ENCODE measurements at regions not wholly inside any gene's neighbourhood (a gene's known extent, or its start where the extent isn't known, plus 50 kb on each side); places are given as distances from the start of the nearest gene placed in this dataset.

DNA sequence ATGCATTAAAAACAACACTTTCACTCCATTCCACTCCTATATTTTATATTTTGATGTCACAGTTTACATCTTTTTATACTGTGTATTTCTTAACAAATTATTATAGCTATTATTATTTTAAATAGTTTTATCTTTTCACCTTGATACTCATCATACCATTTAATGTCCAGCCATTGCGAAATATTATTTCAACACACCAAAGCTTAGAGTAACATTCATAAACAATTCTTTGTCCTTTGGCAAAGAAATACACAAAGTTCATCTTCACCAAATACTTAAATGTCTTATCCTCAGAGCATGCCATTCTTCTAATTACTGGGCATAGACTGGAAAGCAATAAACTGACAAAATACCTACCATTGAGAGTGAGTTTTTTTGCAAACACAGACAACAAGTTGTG, 1963.4 kb upstream of the FLRT2 start:
- 100% methylated on average over 1 of the region's 1 CpG for WGBS (ENCODE audit: insufficient coverage, low lambda C conversion rate)
- Histone ChIP-seq H3K4me3 (ENCODE audit: low read length) (no peak overlapping the region), H3K4me1 (ENCODE audit: control insufficient read depth, insufficient read depth, low read length) (no peaks in the 10 kb centered on the region), H3K9me3 (ENCODE audit: control insufficient read depth, low read depth, low read length) (no peaks in the 10 kb centered on the region), H3K27ac (ENCODE audit: low read length) (no peak overlapping the region), H3K36me3 (ENCODE audit: control insufficient read depth, insufficient read depth, low read length) (no peaks in the 10 kb centered on the region), H3K27me3 (ENCODE audit: control insufficient read depth, insufficient read depth, low read length) (no peaks in the 10 kb centered on the region)
- no peak for DNase-seq

GRCh38 chr14:83568141-83568540, 1961.8 kb upstream of the FLRT2 start:
- Histone ChIP-seq H3K36me3 (ENCODE audit: control insufficient read depth, insufficient read depth, low read length) (no peaks in the 10 kb centered on the region), H3K9me3 (ENCODE audit: control insufficient read depth, low read depth, low read length) (no peaks in the 10 kb centered on the region), H3K27me3 (ENCODE audit: control insufficient read depth, insufficient read depth, low read length) (no peaks in the 10 kb centered on the region), H3K27ac (ENCODE audit: low read length) (no peak overlapping the region), H3K4me1 (ENCODE audit: control insufficient read depth, insufficient read depth, low read length) (no peaks in the 10 kb centered on the region), H3K4me3 (ENCODE audit: low read length) (no peak overlapping the region)
- no CpG with 5 or more reads among the region's 1 CpG for WGBS (ENCODE audit: insufficient coverage, low lambda C conversion rate)
- DNase-seq = no peak

- Histone ChIP-seq H3K9me3 (ENCODE audit: control insufficient read depth, low read depth, low read length) (no peaks in the 10 kb centered on the region), H3K27ac (ENCODE audit: low read length) (no peak overlapping the region), H3K27me3 (ENCODE audit: control insufficient read depth, insufficient read depth, low read length) (no peaks in the 10 kb centered on the region), H3K4me1 (ENCODE audit: control insufficient read depth, insufficient read depth, low read length) (no peaks in the 10 kb centered on the region), H3K36me3 (ENCODE audit: control insufficient read depth, insufficient read depth, low read length) (no peaks in the 10 kb centered on the region), H3K4me3 (ENCODE audit: low read length) (no peak overlapping the region)
- no peak for DNase-seq
- WGBS (ENCODE audit: insufficient coverage, low lambda C conversion rate) = 100% methylated on average over 1 of the region's 1 CpG
Observed at GRCh38 chr14:83575301-83575700, 1954.6 kb upstream of the FLRT2 start.

DNA sequence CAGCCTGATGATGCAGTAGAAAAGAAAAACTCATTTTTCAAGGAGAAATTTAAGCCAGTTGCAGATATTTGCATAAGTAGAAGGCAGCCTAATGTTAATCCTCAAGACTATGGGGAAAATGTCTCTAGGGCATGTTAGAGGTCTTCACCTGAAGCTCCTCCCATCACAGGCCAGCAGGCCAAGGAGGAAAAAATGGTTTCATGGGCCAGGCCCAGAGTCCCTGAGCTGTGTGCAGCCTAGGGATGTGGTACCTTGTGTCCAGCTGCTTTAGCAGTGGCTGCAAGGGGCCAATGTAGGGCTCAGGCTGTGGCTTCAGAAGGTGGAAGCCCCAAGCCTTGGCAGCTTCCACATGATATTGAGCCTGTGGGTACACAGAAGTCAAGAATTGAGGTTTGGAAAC, 1946.7 kb upstream of the FLRT2 start:
- H3K27me3 ChIP-seq (ENCODE audit: control insufficient read depth, insufficient read depth, low read length) = no peaks in the 10 kb centered on the region

GRCh38 chr14:83594874-83595273, 1935.1 kb upstream of the FLRT2 start:
- Histone ChIP-seq H3K36me3 (ENCODE audit: control insufficient read depth, insufficient read depth, low read length) (no peaks in the 10 kb centered on the region), H3K4me1 (ENCODE audit: control insufficient read depth, insufficient read depth, low read length) (no peaks in the 10 kb centered on the region), H3K9me3 (ENCODE audit: control insufficient read depth, low read depth, low read length) (no peaks in the 10 kb centered on the region), H3K27me3 (ENCODE audit: control insufficient read depth, insufficient read depth, low read length) (no peaks in the 10 kb centered on the region), H3K4me3 (ENCODE audit: low read length) (no peak overlapping the region), H3K27ac (ENCODE audit: low read length) (no peak overlapping the region)
- DNase-seq = no peak
- WGBS (ENCODE audit: insufficient coverage, low lambda C conversion rate) = 92% methylated on average over 2 of the region's 13 CpGs

More for the DNA sequence above, 1946.7 kb upstream of the FLRT2 start:
- Histone ChIP-seq H3K4me3 (ENCODE audit: low read length) (no peak overlapping the region), H3K4me1 (ENCODE audit: control insufficient read depth, insufficient read depth, low read length) (no peaks in the 10 kb centered on the region), H3K27ac (ENCODE audit: low read length) (no peak overlapping the region), H3K9me3 (ENCODE audit: control insufficient read depth, low read depth, low read length) (no peaks in the 10 kb centered on the region), H3K36me3 (ENCODE audit: control insufficient read depth, insufficient read depth, low read length) (no peaks in the 10 kb centered on the region)
- no peak for DNase-seq

DNA sequence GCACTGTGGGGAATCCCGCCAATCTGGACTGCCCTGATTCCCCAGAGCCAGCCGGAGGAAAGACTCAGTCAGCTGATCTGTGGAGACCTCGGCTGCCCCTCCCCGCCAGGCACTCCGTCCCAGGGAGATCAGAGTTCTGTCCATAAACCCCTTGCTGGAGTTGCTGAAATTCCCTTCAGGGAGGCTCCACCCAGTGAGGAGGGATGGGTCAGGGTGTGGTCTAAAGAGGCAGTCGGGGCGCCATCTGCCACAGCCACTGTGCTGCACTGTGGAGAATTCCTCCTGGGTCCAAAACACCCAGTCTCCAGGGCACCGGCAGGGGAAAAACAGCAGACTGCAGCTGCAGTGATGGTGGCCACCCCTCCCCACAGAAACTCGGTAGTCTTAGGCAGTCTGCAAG, 1922.3 kb upstream of the FLRT2 start:
- H3K27me3 ChIP-seq (ENCODE audit: control insufficient read depth, insufficient read depth, low read length) = no peaks in the 10 kb centered on the region
- H3K9me3 ChIP-seq (ENCODE audit: control insufficient read depth, low read depth, low read length) = no peaks in the 10 kb centered on the region
- no peak overlapping the region for H3K27ac ChIP-seq (ENCODE audit: low read length)
- no CpG with 5 or more reads among the region's 9 CpGs for WGBS (ENCODE audit: insufficient coverage, low lambda C conversion rate)
- no peaks in the 10 kb centered on the region for H3K36me3 ChIP-seq (ENCODE audit: control insufficient read depth, insufficient read depth, low read length)
- no peak overlapping the region for H3K4me3 ChIP-seq (ENCODE audit: low read length)
- DNase-seq = no peak
- H3K4me1 ChIP-seq (ENCODE audit: control insufficient read depth, insufficient read depth, low read length) = no peaks in the 10 kb centered on the region

DNA sequence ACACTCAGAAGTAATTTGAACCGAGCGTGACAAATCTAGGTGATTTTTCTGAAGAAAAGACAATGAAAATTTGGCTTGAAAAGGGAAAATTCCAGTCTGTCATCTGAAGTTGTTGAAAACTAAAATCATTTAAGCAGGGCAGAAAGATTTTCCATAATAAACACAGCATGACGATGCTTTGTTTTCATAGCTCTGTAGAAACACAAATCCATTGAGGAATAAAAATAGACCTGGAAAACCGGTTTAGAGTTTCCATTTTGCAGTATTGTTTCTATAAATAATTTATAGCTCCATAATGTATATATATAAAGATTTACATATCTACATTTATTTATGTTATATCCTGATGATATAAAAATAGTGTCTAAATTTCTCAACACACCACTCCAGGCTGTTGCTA, 1918.5 kb upstream of the FLRT2 start:
- H3K9me3 ChIP-seq (ENCODE audit: control insufficient read depth, low read depth, low read length) = no peaks in the 10 kb centered on the region
- H3K4me3 ChIP-seq (ENCODE audit: low read length) = no peak overlapping the region
- 71% methylated on average over 4 of the region's 4 CpGs for WGBS (ENCODE audit: insufficient coverage, low lambda C conversion rate)
- DNase-seq = no peak
- H3K4me1 ChIP-seq (ENCODE audit: control insufficient read depth, insufficient read depth, low read length) = no peaks in the 10 kb centered on the region
- H3K27me3 ChIP-seq (ENCODE audit: control insufficient read depth, insufficient read depth, low read length) = no peaks in the 10 kb centered on the region
- H3K27ac ChIP-seq (ENCODE audit: low read length) = no peak overlapping the region
- no peaks in the 10 kb centered on the region for H3K36me3 ChIP-seq (ENCODE audit: control insufficient read depth, insufficient read depth, low read length)

DNA sequence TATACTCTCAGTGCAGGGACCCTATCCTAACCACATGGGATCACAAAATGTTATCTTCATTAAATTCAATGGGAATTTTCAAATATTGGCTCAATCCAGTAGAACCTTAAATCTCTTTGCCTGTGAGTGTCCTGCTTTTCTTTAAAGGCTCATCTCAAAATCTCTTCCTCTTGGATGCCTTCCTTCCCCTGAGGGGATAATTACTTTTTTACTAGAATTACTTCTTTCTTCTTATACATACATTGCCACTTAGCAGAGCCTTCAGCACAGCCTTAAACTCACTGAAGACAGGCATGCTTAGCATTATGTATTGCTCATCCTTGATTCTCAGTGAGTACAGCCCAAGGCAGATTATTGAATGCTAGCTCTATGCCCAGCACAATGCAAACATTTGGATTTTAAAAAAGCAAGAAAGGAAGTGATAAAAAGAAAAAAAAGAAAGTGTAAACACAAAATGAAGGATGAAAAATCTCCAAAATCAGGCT, 1918.0 kb upstream of the FLRT2 start:
- H3K27ac ChIP-seq (ENCODE audit: low read length) = no peak overlapping the region
- no peaks in the 10 kb centered on the region for H3K9me3 ChIP-seq (ENCODE audit: control insufficient read depth, low read depth, low read length)
- no peaks in the 10 kb centered on the region for H3K4me1 ChIP-seq (ENCODE audit: control insufficient read depth, insufficient read depth, low read length)
- no peak for DNase-seq
- no peaks in the 10 kb centered on the region for H3K36me3 ChIP-seq (ENCODE audit: control insufficient read depth, insufficient read depth, low read length)
- H3K4me3 ChIP-seq (ENCODE audit: low read length) = no peak overlapping the region
- no peaks in the 10 kb centered on the region for H3K27me3 ChIP-seq (ENCODE audit: control insufficient read depth, insufficient read depth, low read length)

DNA sequence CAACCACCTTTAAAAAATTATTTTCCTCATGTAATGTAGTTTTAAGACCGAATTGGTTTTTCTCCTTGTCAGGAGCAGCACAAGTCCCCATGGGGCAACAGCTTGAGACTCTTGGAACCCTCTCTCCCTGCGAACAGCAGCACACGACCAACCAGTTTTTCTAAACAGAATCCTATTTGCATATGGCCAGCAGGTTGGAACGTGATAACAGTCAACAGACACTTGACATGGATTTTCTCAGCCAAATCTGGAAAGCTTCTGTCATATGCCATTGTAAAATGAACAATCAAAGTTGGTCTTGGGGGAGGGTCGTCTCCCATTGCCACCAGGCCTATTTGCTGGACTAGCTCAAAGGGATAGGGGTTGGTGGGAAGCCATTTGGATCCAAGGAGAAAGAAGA, 1915.0 kb upstream of the FLRT2 start:
- no peaks in the 10 kb centered on the region for H3K36me3 ChIP-seq (ENCODE audit: control insufficient read depth, insufficient read depth, low read length)
- H3K4me1 ChIP-seq (ENCODE audit: control insufficient read depth, insufficient read depth, low read length) = no peaks in the 10 kb centered on the region
- H3K4me3 ChIP-seq (ENCODE audit: low read length) = no peak overlapping the region
- no peak overlapping the region for H3K27ac ChIP-seq (ENCODE audit: low read length)
- no peak for DNase-seq
- 88% methylated on average over 1 of the region's 5 CpGs for WGBS (ENCODE audit: insufficient coverage, low lambda C conversion rate)
- H3K9me3 ChIP-seq (ENCODE audit: control insufficient read depth, low read depth, low read length) = no peaks in the 10 kb centered on the region
- H3K27me3 ChIP-seq (ENCODE audit: control insufficient read depth, insufficient read depth, low read length) = no peaks in the 10 kb centered on the region

- Histone ChIP-seq H3K27ac (ENCODE audit: low read length) (no peak overlapping the region), H3K9me3 (ENCODE audit: control insufficient read depth, low read depth, low read length) (no peaks in the 10 kb centered on the region), H3K36me3 (ENCODE audit: control insufficient read depth, insufficient read depth, low read length) (no peaks in the 10 kb centered on the region), H3K4me3 (ENCODE audit: low read length) (no peak overlapping the region), H3K27me3 (ENCODE audit: control insufficient read depth, insufficient read depth, low read length) (no peaks in the 10 kb centered on the region), H3K4me1 (ENCODE audit: control insufficient read depth, insufficient read depth, low read length) (no peaks in the 10 kb centered on the region)
- 38% methylated on average over 1 of the region's 1 CpG for WGBS (ENCODE audit: insufficient coverage, low lambda C conversion rate)
- DNase-seq = no peak
Observed at GRCh38 chr14:83624541-83624940, 1905.4 kb upstream of the FLRT2 start.

- no peaks in the 10 kb centered on the region for H3K27me3 ChIP-seq (ENCODE audit: control insufficient read depth, insufficient read depth, low read length)
- no peaks in the 10 kb centered on the region for H3K4me1 ChIP-seq (ENCODE audit: control insufficient read depth, insufficient read depth, low read length)
- H3K9me3 ChIP-seq (ENCODE audit: control insufficient read depth, low read depth, low read length) = no peaks in the 10 kb centered on the region
- H3K36me3 ChIP-seq (ENCODE audit: control insufficient read depth, insufficient read depth, low read length) = no peaks in the 10 kb centered on the region
- no peak overlapping the region for H3K4me3 ChIP-seq (ENCODE audit: low read length)
- H3K27ac ChIP-seq (ENCODE audit: low read length) = no peak overlapping the region
- no peak for DNase-seq
Observed at GRCh38 chr14:83632375-83632774, 1897.6 kb upstream of the FLRT2 start.
